GM18508 (cell line): ENCODE measurements at regions not wholly inside any gene's neighbourhood (a gene's known extent, or its start where the extent isn't known, plus 50 kb on each side); places are given as distances from the start of the nearest gene placed in this dataset.
"Not testable (repeated sequence)": the region's sequence is repeated elsewhere in the genome, so short reads cannot be mapped to it uniquely, and the experiment has no call there.

Experiments
- ATAC-seq: cut with Tn5 transposase; IDR thresholded peaks from one replicate; pipeline ENCODE4 v1.9.1; 2021; ENCODE audit warnings: moderate number of reproducible peaks; ENCODE audit not compliant: insufficient read depth, unreplicated experiment

DNA sequence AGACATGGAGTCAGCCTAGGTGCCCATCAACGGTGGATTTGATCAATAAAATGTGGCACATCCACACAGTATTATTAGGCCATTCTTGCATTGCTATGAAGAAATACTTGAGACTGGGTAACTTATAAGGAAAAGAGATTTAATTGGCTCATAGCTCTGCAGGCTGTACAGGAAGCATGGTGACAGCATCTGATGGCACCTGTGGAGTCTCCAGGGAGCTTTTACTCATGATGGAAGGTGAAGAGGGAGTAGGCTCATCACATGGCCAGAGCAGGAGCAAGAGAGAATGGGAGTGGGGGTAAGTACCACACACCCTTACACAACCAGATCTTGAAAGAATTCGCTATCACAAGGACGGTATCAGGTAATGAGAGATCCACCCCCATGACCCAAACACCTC is 1756.7 kb upstream of the DEFB115 start:
- not testable (repeated sequence) for ATAC-seq

DNA sequence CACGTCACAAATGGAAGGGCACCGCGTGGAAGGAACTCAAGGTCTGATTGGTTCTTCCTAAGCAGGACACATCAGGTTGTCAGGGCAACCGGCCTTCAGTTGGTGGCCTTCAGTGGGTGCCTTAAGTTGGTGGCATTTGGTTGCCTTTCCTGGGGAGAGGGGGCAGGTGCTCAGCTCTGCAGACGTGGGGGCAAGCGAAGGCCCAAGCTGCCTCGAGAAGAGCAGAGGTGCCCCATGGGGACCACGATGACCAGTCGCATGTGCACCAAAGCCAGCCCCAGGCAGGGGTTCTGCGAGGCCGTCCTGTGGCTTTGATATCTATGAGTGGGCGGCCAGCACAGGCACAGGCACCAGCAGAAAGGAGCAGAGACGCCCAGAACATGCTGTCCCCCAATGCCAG is 1742.8 kb upstream of the DEFB115 start:
- not testable (repeated sequence) for ATAC-seq

DNA sequence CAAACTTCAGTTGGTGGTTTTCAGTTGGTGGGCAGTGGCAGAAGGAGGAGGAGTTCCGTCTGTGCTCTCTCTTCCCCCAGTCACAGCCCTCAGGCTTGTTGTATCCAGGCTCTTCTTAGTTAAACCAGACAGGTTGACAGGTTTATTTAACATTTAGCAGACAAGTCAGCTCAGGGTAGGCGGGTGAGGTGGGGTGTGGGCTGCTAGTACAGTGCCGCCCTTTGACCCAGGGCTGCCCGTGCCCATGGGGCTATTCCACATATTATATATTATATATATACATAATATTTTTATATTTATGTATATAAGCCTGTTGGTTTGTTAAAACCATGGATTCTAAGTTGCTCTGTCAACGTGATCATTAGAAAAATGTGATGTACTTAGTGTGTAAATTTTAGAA is 1740.6 kb upstream of the DEFB115 start:
- not testable (repeated sequence) for ATAC-seq

DNA sequence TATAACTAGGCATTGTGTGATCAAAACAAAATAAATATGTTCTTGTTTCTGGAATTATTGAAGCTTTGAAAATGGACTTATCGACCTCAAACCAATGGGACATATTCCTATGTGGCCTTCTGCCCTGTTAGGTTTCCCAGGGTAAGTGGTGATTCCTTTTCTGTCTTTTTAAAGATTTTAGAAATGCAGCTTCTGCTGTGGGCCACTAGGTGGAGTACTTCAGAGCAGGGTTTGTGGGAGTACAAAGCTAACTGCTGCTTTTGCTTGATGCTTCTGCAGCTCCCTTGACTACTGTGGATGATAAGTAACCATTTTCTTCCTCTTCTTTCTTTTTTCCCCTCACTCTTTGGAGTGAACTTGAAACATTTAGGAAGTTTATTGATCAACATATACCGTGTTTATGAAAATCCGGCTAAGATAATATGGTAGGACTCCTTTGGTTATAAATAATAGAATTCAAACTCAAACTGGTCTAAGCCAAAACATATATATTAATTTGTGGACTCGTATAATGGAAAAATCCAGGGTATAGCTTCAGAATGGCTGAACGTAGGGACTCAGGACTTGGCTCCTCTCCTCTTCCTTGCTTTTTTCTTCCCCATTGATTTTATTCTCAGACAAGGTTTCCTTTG is 1737.7 kb upstream of the DEFB115 start:
- ATAC-seq: not testable (repeated sequence)

DNA sequence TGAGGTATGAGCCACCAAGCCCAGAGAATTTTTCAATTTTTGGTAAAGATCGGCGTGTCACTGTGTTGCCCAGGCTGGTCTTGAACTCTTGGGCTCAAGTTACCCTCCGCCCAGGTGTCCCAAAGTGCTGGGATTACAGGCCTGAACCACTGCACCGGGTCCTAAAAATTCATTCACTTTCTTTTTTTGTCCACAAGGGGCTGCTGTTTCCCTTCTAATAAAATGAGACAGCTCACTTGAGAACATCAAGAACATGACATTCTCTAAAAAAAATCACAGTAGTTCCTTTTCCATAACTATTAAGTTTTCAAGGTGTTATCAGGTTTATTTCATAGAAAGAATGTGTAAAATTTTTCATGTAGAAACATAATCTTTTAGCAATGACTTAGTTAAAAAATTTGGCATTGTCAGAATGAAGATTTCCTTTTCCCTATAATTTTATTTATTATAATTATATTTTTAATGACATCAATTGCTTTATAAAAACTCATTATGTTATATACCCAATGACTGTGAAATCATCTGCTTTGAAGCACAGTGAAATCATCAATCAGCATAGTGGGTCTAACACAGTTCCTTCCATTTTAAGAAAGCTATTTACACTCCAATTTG is 1723.8 kb upstream of the DEFB115 start:
- ATAC-seq: not testable (repeated sequence)

DNA sequence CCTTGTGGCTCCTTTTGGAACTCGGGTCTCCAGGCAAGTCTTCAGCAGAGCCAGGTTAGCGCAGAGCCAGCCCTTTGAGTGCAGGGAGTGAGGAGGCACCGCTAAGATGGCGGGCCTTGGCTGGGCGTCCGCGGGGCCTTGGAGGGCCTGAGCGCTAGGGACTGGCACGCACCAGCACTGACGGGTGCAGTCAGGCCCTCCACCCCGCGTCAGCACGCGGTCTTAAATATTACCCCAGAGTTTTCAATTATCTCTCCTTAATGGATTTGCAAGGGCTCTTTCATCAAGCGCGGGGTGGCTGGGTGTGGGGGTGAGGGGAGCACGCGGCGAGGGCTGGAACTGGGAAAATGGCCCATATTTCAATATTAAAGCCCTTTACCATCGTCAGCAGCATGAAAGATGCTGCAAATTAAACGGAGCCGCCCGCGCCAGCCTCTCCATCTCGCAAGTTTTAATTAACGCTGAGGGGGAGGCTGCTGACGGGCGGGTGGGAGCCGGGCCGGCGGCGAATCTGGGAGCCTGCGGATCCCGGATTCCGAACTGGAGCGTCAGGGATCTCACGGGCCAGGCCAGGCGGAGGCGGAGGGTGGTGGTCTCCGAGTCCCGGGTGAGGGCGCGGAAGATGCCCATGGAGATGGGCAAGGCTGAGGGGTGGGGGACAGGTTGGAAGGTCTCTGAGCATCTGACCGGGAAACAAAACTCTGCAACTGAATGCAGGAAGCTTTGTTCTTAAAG is 1690.4 kb upstream of the DEFB115 start:
- ATAC-seq: not testable (repeated sequence)

DNA sequence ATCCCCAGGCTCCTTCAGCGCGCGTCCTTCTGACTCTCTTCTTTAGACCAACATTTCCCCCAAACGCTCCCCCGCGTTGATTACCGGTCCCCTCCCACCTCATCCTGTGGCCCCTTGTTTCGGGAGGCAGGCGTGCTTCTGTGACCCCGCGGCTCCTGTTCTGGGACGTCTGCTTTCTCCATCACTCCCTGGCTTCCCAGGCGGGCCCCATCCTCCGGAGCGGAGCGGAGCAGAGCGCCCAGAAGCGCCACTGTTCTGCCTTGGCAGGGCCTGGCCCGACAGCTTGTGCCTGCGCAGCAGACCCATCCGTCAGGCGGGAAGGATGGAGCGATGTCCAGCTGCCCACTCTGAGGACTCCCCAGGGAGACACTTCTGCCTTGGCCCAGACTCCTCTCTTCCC is 1689.8 kb upstream of the DEFB115 start:
- ATAC-seq: not testable (repeated sequence)

DNA sequence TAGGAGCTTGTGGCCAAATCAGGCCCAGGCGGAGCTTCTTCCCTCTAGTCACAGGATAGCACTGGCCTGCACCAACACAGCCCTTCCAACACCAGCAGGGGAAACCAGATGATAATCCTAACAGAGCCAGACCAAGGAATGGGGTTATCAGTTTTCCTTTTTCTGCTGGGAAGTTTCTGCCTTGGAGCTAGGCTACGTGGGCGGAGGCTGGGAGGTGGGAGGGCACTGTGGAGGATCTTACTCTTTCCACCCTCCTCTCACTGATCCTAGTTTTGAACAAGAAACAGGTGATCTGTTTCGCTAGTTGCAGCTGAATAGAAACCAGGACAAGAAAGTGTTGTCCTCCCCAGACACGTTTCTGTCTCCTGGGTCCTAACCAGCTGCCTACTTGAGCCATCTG is 1687.3 kb upstream of the DEFB115 start:
- ATAC-seq: not testable (repeated sequence)

DNA sequence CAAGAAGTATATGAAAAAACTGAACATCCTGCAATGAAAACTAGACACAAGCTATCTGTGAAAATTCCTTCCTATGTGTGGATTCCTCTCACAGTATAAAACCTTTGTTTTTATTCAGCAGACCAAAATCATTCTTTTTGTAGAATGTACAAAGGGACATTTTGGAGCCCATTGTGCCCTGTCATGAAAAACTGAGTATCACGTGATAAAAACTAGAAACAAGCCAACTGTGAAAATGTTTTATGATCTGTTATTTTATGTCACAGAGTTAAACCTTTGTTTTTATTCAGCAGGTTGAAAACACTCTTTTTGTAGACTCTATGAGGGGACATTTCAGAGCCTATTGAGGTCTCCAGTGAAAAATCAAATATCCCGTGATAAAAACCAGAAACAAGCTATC is 1667.9 kb upstream of the DEFB115 start:
- ATAC-seq: not testable (repeated sequence)

DNA sequence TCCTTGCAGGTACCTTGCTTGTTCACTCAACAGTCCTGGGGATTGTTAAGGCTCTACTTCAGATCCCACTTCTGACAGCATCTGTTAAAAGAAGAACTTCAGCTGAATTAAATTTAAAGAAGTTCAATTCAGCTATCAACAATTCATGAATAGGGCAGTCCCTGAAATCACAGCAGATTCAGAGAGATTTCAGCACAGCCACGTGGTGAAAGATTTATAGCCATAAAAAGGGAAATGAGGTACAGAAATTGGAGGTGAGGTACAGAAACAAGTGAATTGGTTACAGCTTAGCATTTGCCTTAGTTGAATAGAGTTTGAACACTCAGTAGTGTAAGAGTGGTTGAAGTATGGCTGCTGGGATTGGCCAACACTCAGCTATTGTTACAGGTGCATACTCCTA is 1653.3 kb upstream of the DEFB115 start:
- not testable (repeated sequence) for ATAC-seq

DNA sequence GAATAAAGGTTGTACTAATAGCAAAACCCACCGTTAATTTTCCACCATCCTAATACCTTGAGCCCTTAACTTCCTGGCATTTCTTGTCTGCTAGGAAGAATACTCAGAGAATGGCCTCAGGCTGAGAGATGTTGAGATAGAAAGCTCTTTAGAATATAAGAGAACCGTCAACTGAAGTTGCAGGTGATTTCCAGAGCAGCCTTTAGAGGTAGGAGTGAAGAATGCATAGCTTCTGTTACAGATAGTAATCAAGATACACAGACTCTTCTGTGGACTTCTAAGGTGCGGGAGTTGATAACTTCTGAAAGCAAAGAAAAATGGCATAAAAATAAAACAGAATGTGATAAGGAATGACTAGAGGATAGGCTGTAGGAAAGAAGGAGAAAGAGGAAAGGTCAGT is 1651.3 kb upstream of the DEFB115 start:
- not testable (repeated sequence) for ATAC-seq

DNA sequence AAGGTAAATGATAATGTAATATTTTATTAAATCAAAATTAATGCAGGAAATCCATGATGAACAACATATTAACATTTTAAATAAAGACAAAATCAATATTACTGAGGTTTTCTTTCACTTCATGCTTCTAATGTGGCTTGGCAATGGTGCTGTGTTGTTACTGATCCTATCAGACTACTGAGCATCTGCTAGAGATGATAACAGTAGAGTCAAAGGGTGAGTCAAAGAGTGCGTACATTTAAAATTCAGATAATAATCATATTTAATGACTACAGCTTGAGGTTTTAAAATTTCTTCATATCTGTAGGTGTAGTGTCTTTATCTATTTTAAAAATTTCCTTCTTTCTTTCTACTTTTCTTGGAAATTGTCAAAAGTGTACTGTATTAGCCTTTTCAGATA is 1628.1 kb upstream of the DEFB115 start:
- ATAC-seq: not testable (repeated sequence)
